ENCODE measurements at regions not wholly inside any gene's neighbourhood (a gene's known extent, or its start where the extent isn't known, plus 50 kb on each side); places are given as distances from the start of the nearest gene placed in this dataset.

GRCh38 chrX:11886745-11887144 is 128.7 kb downstream of the MSL3 start:
- TF ChIP-seq, protein P1, sequence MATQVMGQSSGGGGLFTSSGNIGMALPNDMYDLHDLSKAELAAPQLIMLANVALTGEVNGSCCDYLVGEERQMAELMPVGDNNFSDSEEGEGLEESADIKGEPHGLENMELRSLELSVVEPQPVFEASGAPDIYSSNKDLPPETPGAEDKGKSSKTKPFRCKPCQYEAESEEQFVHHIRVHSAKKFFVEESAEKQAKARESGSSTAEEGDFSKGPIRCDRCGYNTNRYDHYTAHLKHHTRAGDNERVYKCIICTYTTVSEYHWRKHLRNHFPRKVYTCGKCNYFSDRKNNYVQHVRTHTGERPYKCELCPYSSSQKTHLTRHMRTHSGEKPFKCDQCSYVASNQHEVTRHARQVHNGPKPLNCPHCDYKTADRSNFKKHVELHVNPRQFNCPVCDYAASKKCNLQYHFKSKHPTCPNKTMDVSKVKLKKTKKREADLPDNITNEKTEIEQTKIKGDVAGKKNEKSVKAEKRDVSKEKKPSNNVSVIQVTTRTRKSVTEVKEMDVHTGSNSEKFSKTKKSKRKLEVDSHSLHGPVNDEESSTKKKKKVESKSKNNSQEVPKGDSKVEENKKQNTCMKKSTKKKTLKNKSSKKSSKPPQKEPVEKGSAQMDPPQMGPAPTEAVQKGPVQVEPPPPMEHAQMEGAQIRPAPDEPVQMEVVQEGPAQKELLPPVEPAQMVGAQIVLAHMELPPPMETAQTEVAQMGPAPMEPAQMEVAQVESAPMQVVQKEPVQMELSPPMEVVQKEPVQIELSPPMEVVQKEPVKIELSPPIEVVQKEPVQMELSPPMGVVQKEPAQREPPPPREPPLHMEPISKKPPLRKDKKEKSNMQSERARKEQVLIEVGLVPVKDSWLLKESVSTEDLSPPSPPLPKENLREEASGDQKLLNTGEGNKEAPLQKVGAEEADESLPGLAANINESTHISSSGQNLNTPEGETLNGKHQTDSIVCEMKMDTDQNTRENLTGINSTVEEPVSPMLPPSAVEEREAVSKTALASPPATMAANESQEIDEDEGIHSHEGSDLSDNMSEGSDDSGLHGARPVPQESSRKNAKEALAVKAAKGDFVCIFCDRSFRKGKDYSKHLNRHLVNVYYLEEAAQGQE (IDR thresholded peaks at IDR 0.05; ENCODE audit: low read depth), result no peak
- TF ChIP-seq TAF1 (IDR thresholded peaks at IDR 0.05; ENCODE audit: low read depth) (no peak), TCF12 (IDR thresholded peaks at IDR 0.05; ENCODE audit: low read depth) (no peak), NFIC (IDR thresholded peaks at IDR 0.05) (no peak), YY1 (IDR thresholded peaks at IDR 0.05; ENCODE audit: low read depth) (no peak), EP300 (IDR thresholded peaks at IDR 0.05; ENCODE audit: borderline replicate concordance) (no peak), CREB1 (IDR thresholded peaks at IDR 0.05; ENCODE audit: low read depth) (no peak)
- TF ChIP-seq, protein P2, sequence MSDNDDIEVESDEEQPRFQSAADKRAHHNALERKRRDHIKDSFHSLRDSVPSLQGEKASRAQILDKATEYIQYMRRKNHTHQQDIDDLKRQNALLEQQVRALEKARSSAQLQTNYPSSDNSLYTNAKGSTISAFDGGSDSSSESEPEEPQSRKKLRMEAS (IDR thresholded peaks at IDR 0.05), result no peak

Data from Ishikawa (cell line).